ENCODE measurements at regions not wholly inside any gene's neighbourhood (a gene's known extent, or its start where the extent isn't known, plus 50 kb on each side); places are given as distances from the start of the nearest gene placed in this dataset.
"Not testable (repeated sequence)": the region's sequence is repeated elsewhere in the genome, so short reads cannot be mapped to it uniquely, and the experiment has no call there.

DNA sequence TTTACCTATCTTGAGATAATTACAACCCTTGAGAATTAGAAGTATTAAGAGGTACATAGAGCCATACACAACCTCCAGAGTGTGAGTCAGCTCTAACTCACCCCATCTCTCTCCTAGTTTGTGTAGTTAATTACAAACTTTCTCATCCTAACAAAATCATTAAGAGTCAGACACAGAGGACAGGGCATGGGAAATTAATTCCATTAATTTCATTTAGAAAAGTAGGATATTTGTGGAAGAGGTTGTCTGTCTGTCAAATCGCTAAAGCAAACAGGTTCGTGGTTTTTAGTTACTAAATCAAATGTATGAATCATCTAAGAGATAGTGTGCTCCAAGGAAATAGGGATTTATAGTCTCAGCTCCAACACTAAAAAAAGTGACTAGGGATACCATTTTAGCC is 1261.4 kb upstream of the TENM4 start:
- no peak for ATAC-seq

DNA sequence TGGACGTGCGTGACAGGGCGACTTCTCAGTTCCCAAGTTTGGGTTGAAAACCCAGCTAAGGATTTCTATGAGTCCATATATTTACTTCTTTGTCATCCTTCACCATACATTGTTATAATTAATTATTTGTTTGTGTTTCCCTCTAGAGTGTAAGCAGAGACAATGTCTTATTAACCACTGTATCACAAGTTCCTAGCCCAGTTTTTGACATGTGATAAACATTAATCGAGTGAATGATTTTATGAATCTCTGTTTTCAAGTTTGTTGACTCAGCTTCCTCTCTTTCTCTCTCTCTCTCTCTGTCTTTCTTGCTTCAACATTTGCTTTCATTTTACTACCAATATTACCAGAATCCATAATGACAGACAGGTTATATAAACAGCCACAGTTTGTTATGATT is 1259.6 kb upstream of the TENM4 start:
- no peak for ATAC-seq
- TF ChIP-seq ZNF70 (CRISPR knock-in tag; IDR thresholded peaks at IDR 0.05) (no peak), ZNF8 (CRISPR knock-in tag; IDR thresholded peaks at IDR 0.05) (no peak), ZFP3 (CRISPR knock-in tag; IDR thresholded peaks at IDR 0.05) (no peak), RARB (CRISPR knock-in tag; IDR thresholded peaks at IDR 0.05) (no peak), ESRRG (CRISPR knock-in tag; IDR thresholded peaks at IDR 0.05) (no peak), SNAI2 (CRISPR knock-in tag; IDR thresholded peaks at IDR 0.05) (no peak), TOX (CRISPR knock-in tag; IDR thresholded peaks at IDR 0.05; ENCODE audit: borderline replicate concordance) (no peak)
- TF ChIP-seq, protein P1, sequence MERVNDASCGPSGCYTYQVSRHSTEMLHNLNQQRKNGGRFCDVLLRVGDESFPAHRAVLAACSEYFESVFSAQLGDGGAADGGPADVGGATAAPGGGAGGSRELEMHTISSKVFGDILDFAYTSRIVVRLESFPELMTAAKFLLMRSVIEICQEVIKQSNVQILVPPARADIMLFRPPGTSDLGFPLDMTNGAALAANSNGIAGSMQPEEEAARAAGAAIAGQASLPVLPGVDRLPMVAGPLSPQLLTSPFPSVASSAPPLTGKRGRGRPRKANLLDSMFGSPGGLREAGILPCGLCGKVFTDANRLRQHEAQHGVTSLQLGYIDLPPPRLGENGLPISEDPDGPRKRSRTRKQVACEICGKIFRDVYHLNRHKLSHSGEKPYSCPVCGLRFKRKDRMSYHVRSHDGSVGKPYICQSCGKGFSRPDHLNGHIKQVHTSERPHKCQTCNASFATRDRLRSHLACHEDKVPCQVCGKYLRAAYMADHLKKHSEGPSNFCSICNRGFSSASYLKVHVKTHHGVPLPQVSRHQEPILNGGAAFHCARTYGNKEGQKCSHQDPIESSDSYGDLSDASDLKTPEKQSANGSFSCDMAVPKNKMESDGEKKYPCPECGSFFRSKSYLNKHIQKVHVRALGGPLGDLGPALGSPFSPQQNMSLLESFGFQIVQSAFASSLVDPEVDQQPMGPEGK (CRISPR knock-in tag; IDR thresholded peaks at IDR 0.05; ENCODE audit: borderline replicate concordance) = no peak

More for the DNA sequence above, 1261.4 kb upstream of the TENM4 start:
- TF ChIP-seq, protein P2, sequence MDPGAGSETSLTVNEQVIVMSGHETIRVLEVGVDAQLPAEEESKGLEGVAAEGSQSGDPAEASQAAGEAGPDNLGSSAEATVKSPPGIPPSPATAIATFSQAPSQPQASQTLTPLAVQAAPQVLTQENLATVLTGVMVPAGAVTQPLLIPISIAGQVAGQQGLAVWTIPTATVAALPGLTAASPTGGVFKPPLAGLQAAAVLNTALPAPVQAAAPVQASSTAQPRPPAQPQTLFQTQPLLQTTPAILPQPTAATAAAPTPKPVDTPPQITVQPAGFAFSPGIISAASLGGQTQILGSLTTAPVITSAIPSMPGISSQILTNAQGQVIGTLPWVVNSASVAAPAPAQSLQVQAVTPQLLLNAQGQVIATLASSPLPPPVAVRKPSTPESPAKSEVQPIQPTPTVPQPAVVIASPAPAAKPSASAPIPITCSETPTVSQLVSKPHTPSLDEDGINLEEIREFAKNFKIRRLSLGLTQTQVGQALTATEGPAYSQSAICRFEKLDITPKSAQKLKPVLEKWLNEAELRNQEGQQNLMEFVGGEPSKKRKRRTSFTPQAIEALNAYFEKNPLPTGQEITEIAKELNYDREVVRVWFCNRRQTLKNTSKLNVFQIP (CRISPR knock-in tag; IDR thresholded peaks at IDR 0.05; ENCODE audit: borderline replicate concordance, low read depth) = no peak
- TF ChIP-seq TCF4 (CRISPR knock-in tag; IDR thresholded peaks at IDR 0.05; ENCODE audit: borderline replicate concordance) (no peak), ZNF565 (CRISPR knock-in tag; conservative IDR thresholded peaks at IDR 0.05; ENCODE audit: low read depth) (no peak), ISL1 (CRISPR knock-in tag; IDR thresholded peaks at IDR 0.05) (0 out of 2 replicates have a peak, but pooled peaks have one; percentile 16), BACH2 (CRISPR knock-in tag; IDR thresholded peaks at IDR 0.05; ENCODE audit: borderline replicate concordance) (no peak), ZNF70 (CRISPR knock-in tag; IDR thresholded peaks at IDR 0.05) (no peak)

DNA sequence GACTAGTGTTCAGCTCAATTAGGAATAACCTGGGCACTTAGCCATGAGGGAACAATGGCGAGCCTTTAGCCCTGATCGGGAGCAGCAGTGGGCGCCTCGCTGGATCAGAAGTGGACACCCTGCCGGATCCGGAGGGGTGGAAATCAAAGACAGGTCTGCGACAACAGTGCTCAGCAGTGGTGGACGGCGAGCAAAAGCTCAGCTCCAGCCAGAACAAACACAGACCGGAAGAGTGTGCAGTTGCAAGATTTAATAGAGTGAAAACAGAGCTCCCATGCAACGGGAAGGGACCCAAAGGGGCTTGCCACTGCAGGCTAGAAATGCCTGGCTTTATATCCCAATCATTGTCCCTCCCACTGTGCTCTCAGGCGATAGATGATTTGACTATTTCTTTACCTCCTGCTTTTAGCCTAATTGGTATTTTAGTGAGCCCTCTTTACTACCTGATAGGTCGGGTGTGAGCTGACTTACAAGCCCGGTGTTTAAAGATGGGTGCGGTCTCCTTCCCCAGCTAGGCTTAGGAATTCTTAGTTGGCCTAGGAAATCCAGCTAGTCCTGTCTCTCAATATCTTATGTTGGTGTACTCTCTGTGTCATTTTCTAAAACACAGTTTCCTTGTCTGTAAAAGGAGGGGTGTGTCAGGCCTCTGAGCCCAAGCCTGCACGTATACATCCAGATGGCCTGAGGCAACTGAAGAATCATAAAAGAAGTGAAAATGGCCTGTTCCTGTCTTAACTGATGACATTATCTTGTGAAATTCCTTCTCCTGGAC is 1258.8 kb upstream of the TENM4 start:
- not testable (repeated sequence) for ATAC-seq

DNA sequence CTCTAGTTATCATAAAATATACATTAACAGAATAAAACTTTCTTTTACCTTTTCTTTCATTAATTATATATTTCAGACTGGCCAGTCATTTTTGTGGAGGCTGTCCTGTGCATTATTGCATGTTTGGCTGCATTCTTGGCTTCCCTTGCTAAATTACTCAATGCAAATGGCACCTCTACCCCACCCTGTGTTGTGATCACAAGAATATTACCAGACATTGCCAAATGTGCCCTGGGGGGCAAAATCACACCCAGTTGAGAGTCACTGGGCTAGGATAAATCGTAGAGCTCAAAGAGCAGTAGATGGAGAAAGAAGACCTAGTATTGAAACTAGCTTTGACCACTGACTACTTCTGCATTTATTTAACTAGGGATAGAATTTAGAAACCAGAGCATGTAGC is 1257.8 kb upstream of the TENM4 start:
- TF ChIP-seq ZNF8 (CRISPR knock-in tag; IDR thresholded peaks at IDR 0.05) (no peak), RARB (CRISPR knock-in tag; IDR thresholded peaks at IDR 0.05) (no peak), ARNTL (CRISPR knock-in tag; IDR thresholded peaks at IDR 0.05; ENCODE audit: borderline replicate concordance, low read depth) (no peak), TCF4 (CRISPR knock-in tag; IDR thresholded peaks at IDR 0.05; ENCODE audit: borderline replicate concordance) (no peak), PPARA (CRISPR knock-in tag; IDR thresholded peaks at IDR 0.05; ENCODE audit: borderline replicate concordance) (no peak), ZFP3 (CRISPR knock-in tag; IDR thresholded peaks at IDR 0.05) (no peak), ESRRG (CRISPR knock-in tag; IDR thresholded peaks at IDR 0.05) (no peak), BACH2 (CRISPR knock-in tag; IDR thresholded peaks at IDR 0.05; ENCODE audit: borderline replicate concordance) (no peak), ZNF565 (CRISPR knock-in tag; conservative IDR thresholded peaks at IDR 0.05; ENCODE audit: low read depth) (no peak), ZFP30 (CRISPR knock-in tag; IDR thresholded peaks at IDR 0.05) (no peak), CSDC2 (CRISPR knock-in tag; IDR thresholded peaks at IDR 0.05) (no peak), SNAI2 (CRISPR knock-in tag; IDR thresholded peaks at IDR 0.05) (no peak), ISL1 (CRISPR knock-in tag; IDR thresholded peaks at IDR 0.05) (no peak), ZNF70 (CRISPR knock-in tag; IDR thresholded peaks at IDR 0.05) (no peak), GLIS3 (CRISPR knock-in tag; IDR thresholded peaks at IDR 0.05) (no peak), OSR1 (CRISPR knock-in tag; IDR thresholded peaks at IDR 0.05) (no peak)
- TF ChIP-seq, protein P1 (CRISPR knock-in tag; IDR thresholded peaks at IDR 0.05; ENCODE audit: borderline replicate concordance) = no peak
- TF ChIP-seq, protein P3, sequence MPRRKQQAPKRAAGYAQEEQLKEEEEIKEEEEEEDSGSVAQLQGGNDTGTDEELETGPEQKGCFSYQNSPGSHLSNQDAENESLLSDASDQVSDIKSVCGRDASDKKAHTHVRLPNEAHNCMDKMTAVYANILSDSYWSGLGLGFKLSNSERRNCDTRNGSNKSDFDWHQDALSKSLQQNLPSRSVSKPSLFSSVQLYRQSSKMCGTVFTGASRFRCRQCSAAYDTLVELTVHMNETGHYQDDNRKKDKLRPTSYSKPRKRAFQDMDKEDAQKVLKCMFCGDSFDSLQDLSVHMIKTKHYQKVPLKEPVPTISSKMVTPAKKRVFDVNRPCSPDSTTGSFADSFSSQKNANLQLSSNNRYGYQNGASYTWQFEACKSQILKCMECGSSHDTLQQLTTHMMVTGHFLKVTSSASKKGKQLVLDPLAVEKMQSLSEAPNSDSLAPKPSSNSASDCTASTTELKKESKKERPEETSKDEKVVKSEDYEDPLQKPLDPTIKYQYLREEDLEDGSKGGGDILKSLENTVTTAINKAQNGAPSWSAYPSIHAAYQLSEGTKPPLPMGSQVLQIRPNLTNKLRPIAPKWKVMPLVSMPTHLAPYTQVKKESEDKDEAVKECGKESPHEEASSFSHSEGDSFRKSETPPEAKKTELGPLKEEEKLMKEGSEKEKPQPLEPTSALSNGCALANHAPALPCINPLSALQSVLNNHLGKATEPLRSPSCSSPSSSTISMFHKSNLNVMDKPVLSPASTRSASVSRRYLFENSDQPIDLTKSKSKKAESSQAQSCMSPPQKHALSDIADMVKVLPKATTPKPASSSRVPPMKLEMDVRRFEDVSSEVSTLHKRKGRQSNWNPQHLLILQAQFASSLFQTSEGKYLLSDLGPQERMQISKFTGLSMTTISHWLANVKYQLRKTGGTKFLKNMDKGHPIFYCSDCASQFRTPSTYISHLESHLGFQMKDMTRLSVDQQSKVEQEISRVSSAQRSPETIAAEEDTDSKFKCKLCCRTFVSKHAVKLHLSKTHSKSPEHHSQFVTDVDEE (CRISPR knock-in tag; IDR thresholded peaks at IDR 0.05) = no peak
- TF ChIP-seq, protein P2 (CRISPR knock-in tag; IDR thresholded peaks at IDR 0.05; ENCODE audit: borderline replicate concordance, low read depth) = no peak
- TF ChIP-seq, protein P4, sequence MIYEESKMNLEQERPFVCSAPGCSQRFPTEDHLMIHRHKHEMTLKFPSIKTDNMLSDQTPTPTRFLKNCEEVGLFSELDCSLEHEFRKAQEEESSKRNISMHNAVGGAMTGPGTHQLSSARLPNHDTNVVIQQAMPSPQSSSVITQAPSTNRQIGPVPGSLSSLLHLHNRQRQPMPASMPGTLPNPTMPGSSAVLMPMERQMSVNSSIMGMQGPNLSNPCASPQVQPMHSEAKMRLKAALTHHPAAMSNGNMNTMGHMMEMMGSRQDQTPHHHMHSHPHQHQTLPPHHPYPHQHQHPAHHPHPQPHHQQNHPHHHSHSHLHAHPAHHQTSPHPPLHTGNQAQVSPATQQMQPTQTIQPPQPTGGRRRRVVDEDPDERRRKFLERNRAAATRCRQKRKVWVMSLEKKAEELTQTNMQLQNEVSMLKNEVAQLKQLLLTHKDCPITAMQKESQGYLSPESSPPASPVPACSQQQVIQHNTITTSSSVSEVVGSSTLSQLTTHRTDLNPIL (CRISPR knock-in tag; IDR thresholded peaks at IDR 0.05; ENCODE audit: low read depth) = no peak
- no peak for ATAC-seq

Measured in SK-N-SH treated with all-trans-retinoic acid at 6 μM for 48 hours (cell line).